Spleen (tissue), 7 donors: ENCODE measurements at regions not wholly inside any gene's neighbourhood (a gene's known extent, or its start where the extent isn't known, plus 50 kb on each side); places are given as distances from the start of the nearest gene placed in this dataset.

Source experiments
- POLR2A ChIP-seq, 3 donors: fragments of 450-650 bp; IDR thresholded peaks; one replicate each; pipeline ENCODE4 v1.5.1; 2017; ENCODE audit warnings: antibody characterized with exemption in 3 of 3, mild to moderate bottlenecking in 1 of 3
- POLR2AphosphoS5 ChIP-seq, 3 donors: sonication (generic); formaldehyde crosslinking; IDR thresholded peaks; one replicate each; pipeline ENCODE4 v1.5.1; 2017; ENCODE audit warnings: antibody characterized with exemption in 3 of 3
- TF ChIP-seq, protein P1 (sequence below), 11 experiments: fragments of 200-600 bp in 7 of 11; fragments of 450-650 bp in 4 of 11; sonication (generic) in 4 of 11; IDR thresholded peaks in 8 of 11; conservative IDR thresholded peaks in 3 of 11; 1 replicate in 7 of 11; 2 replicates in 4 of 11; pipeline versions ENCODE4 v1.4.0 to v1.8.0; 2016 to 2021; ENCODE audit warnings: antibody characterized with exemption in 11 of 11, inconsistent platforms in 4 of 11, mild to moderate bottlenecking in 1 of 11
- donor health status: DM: no; HTN: no; CAD: no; lungs with moderate emphysema.
- donor health status: DM: no; HTN: no; CAD: no.
- donor health status: DM: no; HTN: no; CAD: no.

DNA sequence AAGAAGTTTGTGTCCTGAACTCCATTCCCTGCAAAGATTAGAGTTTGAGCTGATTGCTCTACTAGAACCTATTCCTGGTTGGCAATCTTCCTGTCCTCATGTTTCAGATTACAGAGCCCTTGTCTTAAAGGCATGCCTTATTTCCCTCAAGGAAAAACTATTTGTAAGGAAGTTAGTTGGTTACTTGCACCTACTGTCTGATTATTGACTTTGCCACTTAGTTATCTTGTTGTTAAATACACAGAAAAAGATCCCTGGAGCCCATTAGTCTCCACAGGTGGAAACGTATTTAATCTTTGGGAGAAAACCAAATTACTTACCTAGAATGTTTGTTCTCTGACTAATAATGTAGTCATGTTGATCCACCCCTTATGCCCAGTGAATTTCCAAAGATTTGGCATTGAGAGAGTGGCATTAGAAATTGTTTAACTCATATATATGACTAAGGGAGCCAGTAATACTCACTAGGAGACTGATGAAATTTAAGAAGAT lies 132.3 kb upstream of the ELL2 start:
- TF ChIP-seq, protein P1, sequence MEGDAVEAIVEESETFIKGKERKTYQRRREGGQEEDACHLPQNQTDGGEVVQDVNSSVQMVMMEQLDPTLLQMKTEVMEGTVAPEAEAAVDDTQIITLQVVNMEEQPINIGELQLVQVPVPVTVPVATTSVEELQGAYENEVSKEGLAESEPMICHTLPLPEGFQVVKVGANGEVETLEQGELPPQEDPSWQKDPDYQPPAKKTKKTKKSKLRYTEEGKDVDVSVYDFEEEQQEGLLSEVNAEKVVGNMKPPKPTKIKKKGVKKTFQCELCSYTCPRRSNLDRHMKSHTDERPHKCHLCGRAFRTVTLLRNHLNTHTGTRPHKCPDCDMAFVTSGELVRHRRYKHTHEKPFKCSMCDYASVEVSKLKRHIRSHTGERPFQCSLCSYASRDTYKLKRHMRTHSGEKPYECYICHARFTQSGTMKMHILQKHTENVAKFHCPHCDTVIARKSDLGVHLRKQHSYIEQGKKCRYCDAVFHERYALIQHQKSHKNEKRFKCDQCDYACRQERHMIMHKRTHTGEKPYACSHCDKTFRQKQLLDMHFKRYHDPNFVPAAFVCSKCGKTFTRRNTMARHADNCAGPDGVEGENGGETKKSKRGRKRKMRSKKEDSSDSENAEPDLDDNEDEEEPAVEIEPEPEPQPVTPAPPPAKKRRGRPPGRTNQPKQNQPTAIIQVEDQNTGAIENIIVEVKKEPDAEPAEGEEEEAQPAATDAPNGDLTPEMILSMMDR (IDR thresholded peaks at IDR 0.05 in 8 of 11, conservative IDR thresholded peaks at IDR 0.05 in 3 of 11), result no peak
- no peak for TF ChIP-seq POLR2A (IDR thresholded peaks at IDR 0.05)
- TF ChIP-seq POLR2AphosphoS5 (IDR thresholded peaks at IDR 0.05), result no peak
